HepG2 (cell line): ENCODE measurements at regions not wholly inside any gene's neighbourhood (a gene's known extent, or its start where the extent isn't known, plus 50 kb on each side); places are given as distances from the start of the nearest gene placed in this dataset.
A peak's percentile ranks its signal among the peaks of the same experiment; 100 is the strongest.

Experiments used
- CTCF ChIP-seq: sonication (generic); formaldehyde crosslinking; IDR thresholded peaks from 2 replicates; pipeline ENCODE4 v1.5.0; 2020; ENCODE audit warnings: mild to moderate bottlenecking, missing genetic modification reagents, moderate library complexity
- ELK4 ChIP-seq: sonication (generic); formaldehyde crosslinking; IDR thresholded peaks from 2 replicates; pipeline ENCODE4 v1.9.0; 2021; ENCODE audit warnings: missing genetic modification reagents, borderline replicate concordance
- GPN1 ChIP-seq: sonication (generic); formaldehyde crosslinking; IDR thresholded peaks from 2 replicates; pipeline ENCODE4 v1.5.1; 2020; ENCODE audit warnings: missing genetic modification reagents, borderline replicate concordance
- HCFC1 ChIP-seq: fragments of 150-350 bp; IDR thresholded peaks from 2 replicates; pipeline ENCODE4 v1.6.1; 2014; ENCODE audit warnings: low read depth, low read length
- HNF4G ChIP-seq, 2 experiments: sonication (generic) in 1 of 2; formaldehyde crosslinking in 1 of 2; IDR thresholded peaks; 2 replicates each; pipeline versions ENCODE4 v1.4.0 to v1.6.1; 2011 to 2020; ENCODE audit warnings: borderline replicate concordance in 2 of 2, low read depth in 2 of 2, mild to moderate bottlenecking in 2 of 2, low read length in 1 of 2, missing genetic modification reagents in 1 of 2, moderate library complexity in 1 of 2
- KLF15 ChIP-seq: sonication (generic); formaldehyde crosslinking; IDR thresholded peaks from 2 replicates; pipeline ENCODE4 v1.8.1; 2023; ENCODE audit warnings: borderline replicate concordance, mild to moderate bottlenecking, inconsistent platforms, missing genetic modification reagents, mixed read lengths
- KLF9 ChIP-seq: IDR thresholded peaks from 2 replicates; pipeline ENCODE4 v1.6.1; 2016; ENCODE audit warnings: low read depth
- MED8 ChIP-seq: sonication (generic); formaldehyde crosslinking; IDR thresholded peaks from 2 replicates; pipeline ENCODE4 v1.8.1; 2023; ENCODE audit warnings: mild to moderate bottlenecking, missing genetic modification reagents; ENCODE audit not compliant: insufficient replicate concordance
- NKX3-1 ChIP-seq: sonication (generic); formaldehyde crosslinking; IDR thresholded peaks from 2 replicates; pipeline ENCODE4 v1.5.0; 2020; ENCODE audit warnings: missing genetic modification reagents
- PHF20 ChIP-seq: sonication (generic); formaldehyde crosslinking; IDR thresholded peaks from 2 replicates; pipeline ENCODE4 v1.5.0; 2020; ENCODE audit warnings: mild to moderate bottlenecking, missing genetic modification reagents
- RFXANK ChIP-seq: IDR thresholded peaks from 2 replicates; pipeline ENCODE4 v1.6.1; 2016
- SATB2 ChIP-seq: sonication (generic); formaldehyde crosslinking; IDR thresholded peaks from 2 replicates; pipeline ENCODE4 v1.5.0; 2020; ENCODE audit warnings: missing genetic modification reagents
- SMAD9 ChIP-seq: sonication (generic); formaldehyde crosslinking; IDR thresholded peaks from 2 replicates; pipeline ENCODE4 v1.5.1; 2020; ENCODE audit warnings: mild to moderate bottlenecking, missing genetic modification reagents
- TBL1XR1 ChIP-seq: fragments of 150-350 bp; IDR thresholded peaks from 2 replicates; pipeline ENCODE4 v1.6.1; 2014; ENCODE audit warnings: borderline replicate concordance, low read length; ENCODE audit not compliant: partially characterized antibody
- TFDP2 ChIP-seq: sonication (generic); formaldehyde crosslinking; IDR thresholded peaks from 2 replicates; pipeline ENCODE4 v1.4.0; 2020; ENCODE audit warnings: missing genetic modification reagents
- ZBTB25 ChIP-seq: IDR thresholded peaks from 2 replicates; pipeline ENCODE4 v1.6.1; 2018; ENCODE audit warnings: missing genetic modification reagents
- ZKSCAN1 ChIP-seq: fragments of 150-350 bp; IDR thresholded peaks from 2 replicates; pipeline ENCODE4 v1.6.1; 2014; ENCODE audit warnings: low read length
- ZNF567 ChIP-seq: sonication (generic); formaldehyde crosslinking; IDR thresholded peaks from 2 replicates; pipeline ENCODE4 v1.8.1; 2023; ENCODE audit warnings: mild to moderate bottlenecking, missing genetic modification reagents, borderline replicate concordance
- ZNF639 ChIP-seq: conservative IDR thresholded peaks from 2 replicates; pipeline ENCODE4 v1.6.1; 2018; ENCODE audit warnings: missing genetic modification reagents
- ZNF670 ChIP-seq: sonication (generic); formaldehyde crosslinking; IDR thresholded peaks from 2 replicates; pipeline ENCODE4 v1.8.0; 2022; ENCODE audit warnings: mild to moderate bottlenecking, missing genetic modification reagents, borderline replicate concordance
- ZNF691 ChIP-seq: sonication (generic); formaldehyde crosslinking; IDR thresholded peaks from 2 replicates; pipeline ENCODE4 v1.4.0; 2020; ENCODE audit warnings: missing genetic modification reagents, low read depth, mild to moderate bottlenecking, borderline replicate concordance
- ZNF740 ChIP-seq: sonication (generic); formaldehyde crosslinking; IDR thresholded peaks from 2 replicates; pipeline ENCODE4 v1.4.0; 2020; ENCODE audit warnings: missing genetic modification reagents

- TF ChIP-seq ZNF691 (CRISPR knock-in tag) (peak; percentile 69; the same call in 1 of the 2 replicates), GPN1 (CRISPR knock-in tag) (no peak), ZKSCAN1 (no peak), HCFC1 (no peak), TBL1XR1 (peak; percentile 99), KLF9 (CRISPR knock-in tag) (no peak), KLF15 (CRISPR knock-in tag) (no peak), NKX3-1 (CRISPR knock-in tag) (no peak; the same call in 1 of the 2 replicates), ZNF670 (CRISPR knock-in tag) (no peak), MED8 (CRISPR knock-in tag) (peak; percentile 97), ZNF567 (CRISPR knock-in tag) (no peak; the same call in 1 of the 2 replicates), ZBTB25 (CRISPR knock-in tag) (0 out of 2 replicates have a peak, but pooled peaks have one; percentile 44), HNF4G (IDR thresholded peaks at IDR 0.05; ENCODE audit: borderline replicate concordance, low read depth, low read length) (peak; percentile 96), HNF4G (CRISPR knock-in tag; IDR thresholded peaks at IDR 0.05; ENCODE audit: borderline replicate concordance, low read depth) (peak; percentile 93), ELK4 (no peak), SMAD9 (CRISPR knock-in tag) (no peak), CTCF (CRISPR knock-in tag) (no peak), PHF20 (CRISPR knock-in tag) (no peak), SATB2 (CRISPR knock-in tag) (no peak), ZNF740 (CRISPR knock-in tag) (no peak), ZNF639 (CRISPR knock-in tag) (no peak; the same call in 1 of the 2 replicates), TFDP2 (no peak; the same call in 1 of the 2 replicates), RFXANK (CRISPR knock-in tag) (0 out of 2 replicates have a peak, but pooled peaks have one; percentile 33)
These were observed 181.9 kb upstream of the BMP4 start (continued) for GRCh38 chr14:54138354-54139038.
